Transverse colon (tissue), 4 donors: ENCODE measurements at regions not wholly inside any gene's neighbourhood (a gene's known extent, or its start where the extent isn't known, plus 50 kb on each side); places are given as distances from the start of the nearest gene placed in this dataset.

ENCODE experiments used
- DNase-seq: peaks from one replicate; pipeline ENCODE4 v3.0.0-alpha.2; 2019
- H3K27ac ChIP-seq, 4 donors: fragments of 200-600 bp; sonication (generic); 2 replicates each; pipeline ENCODE4 v1.5.1; 2016 to 2018; ENCODE audit warnings: inconsistent platforms in 4 of 4
- H3K27me3 ChIP-seq: fragments of 200-600 bp; sonication (generic); 2 replicates; pipeline ENCODE4 v1.5.1; 2017; ENCODE audit warnings: inconsistent platforms
- H3K36me3 ChIP-seq, 4 donors: fragments of 200-600 bp; sonication (generic); 2 replicates each; pipeline ENCODE4 v1.5.1; 2017 to 2019; ENCODE audit warnings: inconsistent platforms in 4 of 4
- H3K4me1 ChIP-seq, 4 donors: fragments of 200-600 bp; sonication (generic); 2 replicates each; pipeline ENCODE4 v1.5.1; 2017 to 2020; ENCODE audit warnings: inconsistent platforms in 4 of 4
- H3K4me3 ChIP-seq, 4 donors: fragments of 200-600 bp; sonication (generic); 1 replicate in 1 of 4; 2 replicates in 3 of 4; pipeline versions ENCODE4 v1.5.1 to v1.6.1; 2017 to 2019; ENCODE audit warnings: inconsistent platforms in 4 of 4
- H3K9me3 ChIP-seq, 2 donors: fragments of 200-600 bp; sonication (generic); 2 replicates each; pipeline ENCODE4 v1.5.1; 2017 to 2019; ENCODE audit warnings: inconsistent platforms in 2 of 2
- EP300 ChIP-seq: sonication (generic); formaldehyde crosslinking; IDR thresholded peaks from one replicate; pipeline ENCODE4 v1.6.1; 2017; ENCODE audit warnings: antibody characterized with exemption, low read depth
- POLR2A ChIP-seq: fragments of 450-650 bp; IDR thresholded peaks from one replicate; pipeline ENCODE4 v1.6.1; 2016; ENCODE audit warnings: antibody characterized with exemption, mild to moderate bottlenecking, moderate library complexity
- POLR2AphosphoS5 ChIP-seq, 3 donors: sonication (generic); formaldehyde crosslinking; IDR thresholded peaks; one replicate each; pipeline ENCODE4 v1.6.1; 2016; ENCODE audit warnings: antibody characterized with exemption in 3 of 3
- WGBS, 2 donors: methylation state at CpG; one replicate each; pipeline ENCODE4 v1.1.5; 2018; ENCODE audit warnings: low coverage in 1 of 2; 5-methylcytosine and 5-hydroxymethylcytosine counted together
- in situ Hi-C, 4 donors: fragments of 200-750 bp; cut with MboI; loops; one replicate each; pipeline versions ENCODE4 v1.15.0 to v1.15.1; 2017; ENCODE audit warnings: low sequenced_read_pairs in 3 of 4, low pct_ligation_motif_present in 1 of 4, low pct_unique_long_range_greater_than_20kb in 1 of 4
- intact Hi-C: fragments of 100-400 bp; cut with DNase I; formaldehyde crosslinking; loops from one replicate; pipeline ENCODE4 v1.15.1; 2023; ENCODE audit warnings: low total_unique reads
- TF ChIP-seq, protein P1 (sequence below), 5 experiments: fragments of 200-600 bp in 3 of 5; fragments of 450-650 bp in 2 of 5; sonication (generic) in 3 of 5; IDR thresholded peaks; 1 replicate in 2 of 5; 2 replicates in 3 of 5; pipeline ENCODE4 v1.5.1; 2016 to 2017; ENCODE audit warnings: antibody characterized with exemption in 5 of 5, inconsistent platforms in 3 of 5, mild to moderate bottlenecking in 2 of 5, moderate library complexity in 1 of 5

DNA sequence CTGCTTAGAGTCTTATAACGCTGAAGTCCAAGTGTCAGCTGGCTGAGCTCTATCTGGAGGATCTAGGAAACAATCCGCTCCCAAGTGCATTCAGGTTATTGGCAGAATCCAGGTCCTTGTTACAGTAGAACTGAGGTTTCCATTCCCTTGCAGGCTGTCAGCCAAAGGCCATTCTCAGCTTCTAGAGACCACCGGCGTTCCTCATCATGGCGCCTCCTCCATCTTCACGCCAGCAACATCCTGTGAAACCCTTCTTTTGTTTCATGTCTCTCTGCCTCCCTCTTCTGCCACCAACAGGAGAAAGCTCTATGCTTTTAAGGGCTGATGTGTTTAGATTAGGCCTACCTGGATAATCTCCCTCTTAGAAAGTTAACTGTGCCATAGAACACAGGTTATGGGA lies 133.0 kb upstream of the RASSF8 start:
- 79 to 86% methylated on average over 5 to 6 of the region's 6 CpGs for WGBS, 2 donors

DNA sequence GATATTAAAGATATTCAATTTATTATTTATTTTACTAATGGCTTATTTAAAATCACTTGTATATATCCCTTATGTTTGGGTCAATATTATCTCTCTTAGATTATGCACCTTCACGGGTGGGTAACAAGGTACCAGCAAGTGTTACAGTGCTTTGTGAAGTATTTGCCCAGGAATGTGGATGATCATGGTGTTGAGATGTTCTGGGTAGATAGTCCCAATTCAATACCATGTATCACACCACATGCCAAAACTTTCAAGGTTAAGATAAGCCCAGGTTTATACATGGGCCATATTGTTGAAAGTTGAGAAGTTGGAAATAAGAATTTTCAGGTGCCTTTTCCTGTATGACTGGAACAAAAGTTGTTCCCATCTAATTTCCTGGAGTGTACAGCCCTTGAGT lies 131.3 kb upstream of the RASSF8 start:
- DNase-seq, result no peak
- Histone ChIP-seq H3K4me1 (peaks cover 0 to 6% (median 2%) of the 10 kb centered on the region in 4 donors), H3K36me3 (no peaks in the 10 kb centered on the region), H3K4me3 (no peak overlapping the region), H3K9me3 (no peaks in the 10 kb centered on the region), H3K27me3 (no peaks in the 10 kb centered on the region), H3K27ac (no peak overlapping the region)
- TF ChIP-seq, protein P1, sequence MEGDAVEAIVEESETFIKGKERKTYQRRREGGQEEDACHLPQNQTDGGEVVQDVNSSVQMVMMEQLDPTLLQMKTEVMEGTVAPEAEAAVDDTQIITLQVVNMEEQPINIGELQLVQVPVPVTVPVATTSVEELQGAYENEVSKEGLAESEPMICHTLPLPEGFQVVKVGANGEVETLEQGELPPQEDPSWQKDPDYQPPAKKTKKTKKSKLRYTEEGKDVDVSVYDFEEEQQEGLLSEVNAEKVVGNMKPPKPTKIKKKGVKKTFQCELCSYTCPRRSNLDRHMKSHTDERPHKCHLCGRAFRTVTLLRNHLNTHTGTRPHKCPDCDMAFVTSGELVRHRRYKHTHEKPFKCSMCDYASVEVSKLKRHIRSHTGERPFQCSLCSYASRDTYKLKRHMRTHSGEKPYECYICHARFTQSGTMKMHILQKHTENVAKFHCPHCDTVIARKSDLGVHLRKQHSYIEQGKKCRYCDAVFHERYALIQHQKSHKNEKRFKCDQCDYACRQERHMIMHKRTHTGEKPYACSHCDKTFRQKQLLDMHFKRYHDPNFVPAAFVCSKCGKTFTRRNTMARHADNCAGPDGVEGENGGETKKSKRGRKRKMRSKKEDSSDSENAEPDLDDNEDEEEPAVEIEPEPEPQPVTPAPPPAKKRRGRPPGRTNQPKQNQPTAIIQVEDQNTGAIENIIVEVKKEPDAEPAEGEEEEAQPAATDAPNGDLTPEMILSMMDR (IDR thresholded peaks at IDR 0.05), result no peak
- TF ChIP-seq POLR2A, result no peak
- no peak for TF ChIP-seq EP300
- WGBS, 2 donors, result 90 to 100% methylated on average over 1 of the region's 1 CpG
- intact Hi-C loops, result no loop called here
- in situ Hi-C loops, result no loop called here

More for the DNA sequence above, 133.0 kb upstream of the RASSF8 start:
- no peak for TF ChIP-seq POLR2AphosphoS5 (IDR thresholded peaks at IDR 0.05)
- intact Hi-C loops, result no loop called here
- DNase-seq, result no peak
- Histone ChIP-seq H3K36me3 (no peaks in the 10 kb centered on the region), H3K9me3 (no peaks in the 10 kb centered on the region), H3K4me3 (no peak overlapping the region), H3K4me1 (peaks cover 0 to 6% (median 2%) of the 10 kb centered on the region in 4 donors), H3K27me3 (no peaks in the 10 kb centered on the region), H3K27ac (peak overlapping the region in 2 of 4 donors; percentile 2 to 16)
- in situ Hi-C loops, result no loop called here

DNA sequence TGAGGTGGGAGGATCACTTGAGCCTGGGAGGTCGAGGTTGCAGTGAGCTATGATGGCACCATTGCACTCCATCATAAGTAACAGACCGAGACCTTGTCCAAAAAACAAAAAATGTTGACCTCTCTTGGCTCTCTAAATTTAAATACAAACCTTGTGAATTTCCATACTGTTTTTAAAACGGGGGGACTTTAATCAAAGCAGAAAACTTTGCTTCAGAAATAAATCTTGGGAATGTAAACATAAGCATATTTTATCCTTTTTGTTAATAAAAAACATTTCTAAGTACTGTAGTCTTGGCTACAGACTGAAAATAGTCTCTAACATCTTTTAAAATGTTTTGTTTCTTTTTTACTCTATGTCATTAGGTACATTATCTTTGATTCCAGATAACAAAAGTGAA lies 130.7 kb upstream of the RASSF8 start:
- Histone ChIP-seq H3K4me1 (peaks cover 0 to 6% (median 2%) of the 10 kb centered on the region in 4 donors), H3K27ac (peak overlapping the region in 2 of 4 donors; percentile 47 to 56), H3K9me3 (no peaks in the 10 kb centered on the region), H3K4me3 (no peak overlapping the region), H3K36me3 (no peaks in the 10 kb centered on the region), H3K27me3 (no peaks in the 10 kb centered on the region)
- intact Hi-C loops, result no loop called here
- TF ChIP-seq POLR2AphosphoS5 (IDR thresholded peaks at IDR 0.05) (no peak), EP300 (no peak), POLR2A (no peak)
- TF ChIP-seq, protein P1 (IDR thresholded peaks at IDR 0.05), result no peak
- WGBS, 2 donors, result 61 to 78% methylated on average over 2 to 3 of the region's 3 CpGs
- no peak for DNase-seq
- in situ Hi-C loops, result no loop called here

DNA sequence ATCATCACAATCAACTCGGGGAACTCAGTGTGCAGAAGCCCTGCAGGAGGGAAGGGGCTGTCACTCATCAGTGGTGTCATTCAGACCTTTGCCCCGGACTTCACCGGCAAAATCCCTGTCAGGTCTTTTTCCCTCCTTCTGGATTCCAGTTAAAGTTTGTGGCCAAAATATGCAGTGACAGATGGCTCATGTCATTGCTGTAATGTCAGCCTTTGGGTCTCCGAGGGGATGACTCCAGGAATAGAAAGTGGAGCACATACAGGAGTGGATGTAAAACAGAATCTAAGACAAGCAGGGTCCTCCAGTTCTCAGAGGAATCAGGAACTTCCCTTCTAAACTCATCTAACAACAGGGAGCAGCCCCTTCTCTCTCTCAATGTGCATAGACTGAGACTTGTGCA lies 130.3 kb upstream of the RASSF8 start:
- 51% methylated on average over 4 of the region's 4 CpGs; no CpG with 5 or more reads in 1 of the 2 donors for WGBS, 2 donors
- peaks cover 0 to 6% (median 2%) of the 10 kb centered on the region in 4 donors for H3K4me1 ChIP-seq
- TF ChIP-seq POLR2AphosphoS5 (IDR thresholded peaks at IDR 0.05), result no peak
- no peak for TF ChIP-seq EP300
- TF ChIP-seq, protein P1 (IDR thresholded peaks at IDR 0.05), result no peak
- TF ChIP-seq POLR2A, result no peak
- no peaks in the 10 kb centered on the region for H3K9me3 ChIP-seq
- no peak overlapping the region for H3K4me3 ChIP-seq
- no peak for DNase-seq
- H3K36me3 ChIP-seq, result no peaks in the 10 kb centered on the region
- H3K27me3 ChIP-seq, result no peaks in the 10 kb centered on the region
- intact Hi-C loops, result no loop called here
- peak overlapping the region in 3 of 4 donors; percentile 25 to 56 (median 47) for H3K27ac ChIP-seq
- in situ Hi-C loops, result no loop called here

DNA sequence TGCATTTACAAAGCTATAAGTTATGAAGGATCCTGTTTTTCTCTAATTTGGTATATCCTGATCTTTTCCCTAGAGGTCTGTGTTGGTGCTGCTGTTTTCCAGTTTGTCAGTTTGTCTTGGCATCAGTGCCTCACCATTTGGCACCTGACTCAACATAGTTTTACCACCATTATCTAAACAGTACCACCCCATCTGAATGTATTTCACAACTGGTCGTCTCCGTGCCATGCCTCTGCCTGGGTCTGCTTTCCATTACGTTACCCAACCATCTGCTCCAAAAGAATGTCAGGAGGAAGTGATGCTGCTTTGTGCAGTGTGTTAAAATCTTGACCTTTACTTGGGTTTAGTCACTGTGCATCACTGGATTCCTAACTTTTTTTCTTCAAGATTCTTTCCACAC lies 129.3 kb upstream of the RASSF8 start:
- Histone ChIP-seq H3K27me3 (no peaks in the 10 kb centered on the region), H3K36me3 (no peaks in the 10 kb centered on the region), H3K4me3 (no peak overlapping the region), H3K4me1 (peaks cover 0 to 6% (median 2%) of the 10 kb centered on the region in 4 donors), H3K27ac (peak overlapping the region in 2 of 4 donors; percentile 25 to 56), H3K9me3 (no peaks in the 10 kb centered on the region)
- intact Hi-C loops (no loop called here), in situ Hi-C loops (no loop called here)
- TF ChIP-seq POLR2AphosphoS5 (IDR thresholded peaks at IDR 0.05), result peak; percentile 63 to 87 (median 67)
- TF ChIP-seq, protein P1 (IDR thresholded peaks at IDR 0.05), result no peak
- TF ChIP-seq POLR2A, result no peak
- peak; percentile 29 for TF ChIP-seq EP300
- DNase-seq, result peak; percentile 10
- WGBS, 2 donors, result 0 to 28% methylated on average over 2 to 3 of the region's 3 CpGs
